Esophagus muscularis mucosa (tissue), 4 donors: ENCODE measurements at regions not wholly inside any gene's neighbourhood (a gene's known extent, or its start where the extent isn't known, plus 50 kb on each side); places are given as distances from the start of the nearest gene placed in this dataset.

Source experiments
- DNase-seq: peaks from one replicate; pipeline ENCODE4 v3.0.0-alpha.2; 2017; ENCODE audit errors: extremely low spot score
- H3K27ac ChIP-seq, 4 donors: fragments of 200-600 bp; sonication (generic); replicated peaks in 1 of 4; 1 replicate in 3 of 4; 2 replicates in 1 of 4; pipeline ENCODE4 v1.5.1; 2016 to 2019; ENCODE audit warnings: mild to moderate bottlenecking in 1 of 4
- H3K27me3 ChIP-seq, 4 donors: fragments of 200-600 bp; sonication (generic); one replicate each; pipeline versions ENCODE4 v1.5.1 to v1.6.0; 2016 to 2019
- H3K36me3 ChIP-seq, 4 donors: fragments of 200-600 bp; sonication (generic); one replicate each; pipeline ENCODE4 v1.5.1; 2016 to 2019
- H3K4me1 ChIP-seq, 4 donors: fragments of 200-600 bp; sonication (generic); one replicate each; pipeline ENCODE4 v1.5.1; 2016 to 2019
- H3K4me3 ChIP-seq, 4 donors: fragments of 200-600 bp; sonication (generic); 1 replicate in 2 of 4; 2 replicates in 2 of 4; pipeline ENCODE4 v1.5.1; 2016 to 2019; ENCODE audit warnings: mild to moderate bottlenecking in 4 of 4, moderate library complexity in 1 of 4
- H3K9me3 ChIP-seq, 4 donors: fragments of 200-600 bp; sonication (generic); 1 replicate in 3 of 4; 2 replicates in 1 of 4; pipeline ENCODE4 v1.5.1; 2016 to 2019
- EP300 ChIP-seq: sonication (generic); formaldehyde crosslinking; IDR thresholded peaks from one replicate; pipeline ENCODE4 v1.6.1; 2017; ENCODE audit warnings: antibody characterized with exemption
- POLR2A ChIP-seq: fragments of 450-650 bp; IDR thresholded peaks from one replicate; pipeline ENCODE4 v1.6.1; 2017; ENCODE audit warnings: antibody characterized with exemption, moderate library complexity, mild to moderate bottlenecking, low read depth
- POLR2AphosphoS5 ChIP-seq, 2 donors: sonication (generic); formaldehyde crosslinking; IDR thresholded peaks; one replicate each; pipeline ENCODE4 v1.6.1; 2017; ENCODE audit warnings: antibody characterized with exemption in 2 of 2
- WGBS: methylation state at CpG from one replicate; pipeline ENCODE4 v1.1.5; 2018; 5-methylcytosine and 5-hydroxymethylcytosine counted together
- intact Hi-C: fragments of 100-400 bp; cut with DNase I; formaldehyde crosslinking; loops from one replicate; pipeline ENCODE4 v1.15.1; 2023
- TF ChIP-seq, protein P1 (sequence below), 3 experiments: fragments of 200-600 bp in 2 of 3; fragments of 450-650 bp in 1 of 3; sonication (generic) in 2 of 3; IDR thresholded peaks; one replicate each; pipeline ENCODE4 v1.5.1; 2017 to 2019; ENCODE audit warnings: antibody characterized with exemption in 3 of 3, mild to moderate bottlenecking in 2 of 3, moderate library complexity in 1 of 3

DNA sequence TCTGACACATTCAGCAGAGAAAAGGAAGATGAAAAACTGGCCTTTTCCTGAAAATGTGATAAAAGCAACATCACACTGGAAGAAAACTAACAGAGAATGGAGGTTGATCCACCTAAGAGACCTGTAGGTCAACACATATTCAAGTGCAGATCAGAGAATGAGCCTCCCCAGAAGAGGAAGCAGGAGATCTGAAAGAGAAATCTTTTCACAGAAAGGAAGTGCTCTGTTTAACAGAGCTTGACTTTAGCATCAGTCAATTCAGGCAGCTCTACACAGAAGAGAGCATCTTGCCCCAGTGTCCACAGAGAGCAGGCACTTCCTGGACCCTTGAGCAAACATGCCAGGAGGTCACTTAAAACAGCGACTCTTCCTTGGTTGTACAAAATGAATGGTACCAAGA is 655.4 kb upstream of the GBE1 start:
- Histone ChIP-seq H3K4me3 (no peak overlapping the region), H3K36me3 (no peaks in the 10 kb centered on the region), H3K4me1 (no peaks in the 10 kb centered on the region), H3K27ac (no peak overlapping the region), H3K9me3 (no peaks in the 10 kb centered on the region), H3K27me3 (no peaks in the 10 kb centered on the region)
- WGBS, result 57% methylated on average over 1 of the region's 1 CpG
- DNase-seq, result no peak
- TF ChIP-seq POLR2AphosphoS5 (IDR thresholded peaks at IDR 0.05) (no peak), POLR2A (no peak), EP300 (no peak)
- TF ChIP-seq, protein P1, sequence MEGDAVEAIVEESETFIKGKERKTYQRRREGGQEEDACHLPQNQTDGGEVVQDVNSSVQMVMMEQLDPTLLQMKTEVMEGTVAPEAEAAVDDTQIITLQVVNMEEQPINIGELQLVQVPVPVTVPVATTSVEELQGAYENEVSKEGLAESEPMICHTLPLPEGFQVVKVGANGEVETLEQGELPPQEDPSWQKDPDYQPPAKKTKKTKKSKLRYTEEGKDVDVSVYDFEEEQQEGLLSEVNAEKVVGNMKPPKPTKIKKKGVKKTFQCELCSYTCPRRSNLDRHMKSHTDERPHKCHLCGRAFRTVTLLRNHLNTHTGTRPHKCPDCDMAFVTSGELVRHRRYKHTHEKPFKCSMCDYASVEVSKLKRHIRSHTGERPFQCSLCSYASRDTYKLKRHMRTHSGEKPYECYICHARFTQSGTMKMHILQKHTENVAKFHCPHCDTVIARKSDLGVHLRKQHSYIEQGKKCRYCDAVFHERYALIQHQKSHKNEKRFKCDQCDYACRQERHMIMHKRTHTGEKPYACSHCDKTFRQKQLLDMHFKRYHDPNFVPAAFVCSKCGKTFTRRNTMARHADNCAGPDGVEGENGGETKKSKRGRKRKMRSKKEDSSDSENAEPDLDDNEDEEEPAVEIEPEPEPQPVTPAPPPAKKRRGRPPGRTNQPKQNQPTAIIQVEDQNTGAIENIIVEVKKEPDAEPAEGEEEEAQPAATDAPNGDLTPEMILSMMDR (IDR thresholded peaks at IDR 0.05), result no peak
- intact Hi-C loops, result no loop called here

DNA sequence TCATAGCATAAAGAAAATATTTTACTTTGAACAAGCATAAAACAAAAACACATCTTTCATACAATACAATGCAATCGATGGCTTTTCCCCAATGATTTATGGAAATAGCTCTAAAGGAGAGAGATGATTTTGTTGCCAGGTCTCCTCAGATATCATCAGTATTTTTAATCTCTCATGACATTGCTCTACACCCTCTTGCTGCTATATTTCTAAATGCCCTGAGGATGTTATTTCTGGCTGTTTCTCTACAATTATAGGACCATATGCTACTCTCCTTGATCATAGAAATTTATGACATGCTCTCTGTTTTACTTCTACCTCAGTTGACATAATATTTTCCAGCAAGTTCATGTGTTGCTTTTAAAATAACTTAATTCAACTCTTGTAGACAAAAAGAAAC is 654.9 kb upstream of the GBE1 start:
- intact Hi-C loops, result no loop called here

DNA sequence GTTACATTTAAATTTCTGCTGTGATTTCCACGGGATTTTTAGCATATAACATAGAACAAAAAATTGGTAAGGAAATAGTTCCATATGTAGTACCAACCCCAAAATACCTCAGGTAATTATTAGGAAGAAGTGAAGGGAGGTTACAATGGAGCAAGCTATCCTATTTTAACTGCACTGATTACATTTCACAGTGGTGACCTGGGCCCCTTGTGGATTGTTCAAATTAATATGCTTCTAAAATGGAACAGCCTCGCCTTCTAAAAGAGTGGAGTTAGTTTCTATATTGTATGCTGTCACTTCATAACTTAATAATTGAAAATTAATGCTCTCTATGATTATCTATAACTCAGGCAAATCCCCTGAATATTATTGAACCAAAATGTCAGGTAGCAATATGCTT is 651.7 kb upstream of the GBE1 start:
- Histone ChIP-seq H3K9me3 (no peaks in the 10 kb centered on the region), H3K27ac (no peak overlapping the region), H3K27me3 (no peaks in the 10 kb centered on the region), H3K4me1 (no peaks in the 10 kb centered on the region), H3K36me3 (no peaks in the 10 kb centered on the region), H3K4me3 (no peak overlapping the region)
- intact Hi-C loops, result no loop called here
- DNase-seq, result no peak
- WGBS, result 82% methylated on average over 2 of the region's 2 CpGs
- TF ChIP-seq, protein P1 (IDR thresholded peaks at IDR 0.05), result no peak
- no peak for TF ChIP-seq EP300
- TF ChIP-seq POLR2A, result no peak
- no peak for TF ChIP-seq POLR2AphosphoS5 (IDR thresholded peaks at IDR 0.05)

More for the DNA sequence above, 654.9 kb upstream of the GBE1 start:
- Histone ChIP-seq H3K4me1 (no peaks in the 10 kb centered on the region), H3K36me3 (no peaks in the 10 kb centered on the region), H3K9me3 (no peaks in the 10 kb centered on the region), H3K4me3 (no peak overlapping the region), H3K27me3 (no peaks in the 10 kb centered on the region), H3K27ac (no peak overlapping the region)
- DNase-seq, result no peak
- 64% methylated on average over 1 of the region's 1 CpG for WGBS
- TF ChIP-seq POLR2AphosphoS5 (IDR thresholded peaks at IDR 0.05) (no peak), POLR2A (no peak), EP300 (no peak)
- TF ChIP-seq, protein P1 (IDR thresholded peaks at IDR 0.05), result no peak

DNA sequence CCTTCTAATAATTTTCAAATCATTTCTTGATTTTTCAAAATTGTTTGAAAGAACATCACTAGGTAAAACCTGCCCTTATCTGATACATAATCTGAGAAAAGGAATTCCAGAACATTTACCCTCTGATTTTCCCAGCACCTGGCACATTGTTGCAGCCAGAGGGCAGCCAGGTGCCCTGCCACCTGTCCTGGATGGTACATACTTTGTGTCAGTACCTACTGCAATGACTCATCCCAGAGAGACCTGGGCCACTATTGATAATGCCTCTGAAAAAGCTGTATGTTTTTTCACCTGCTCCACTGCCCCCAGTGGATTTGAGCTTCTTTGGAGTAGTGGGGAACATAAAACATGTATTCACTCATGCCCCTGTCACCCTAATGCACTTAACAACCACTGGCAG is 648.9 kb upstream of the GBE1 start:
- Histone ChIP-seq H3K36me3 (no peaks in the 10 kb centered on the region), H3K4me3 (no peak overlapping the region), H3K9me3 (no peaks in the 10 kb centered on the region), H3K4me1 (no peaks in the 10 kb centered on the region), H3K27ac (no peak overlapping the region), H3K27me3 (no peaks in the 10 kb centered on the region)
- no peak for DNase-seq
- no peak for TF ChIP-seq EP300
- no peak for TF ChIP-seq POLR2AphosphoS5 (IDR thresholded peaks at IDR 0.05)
- TF ChIP-seq, protein P1 (IDR thresholded peaks at IDR 0.05), result no peak
- TF ChIP-seq POLR2A, result no peak
- intact Hi-C loops, result no loop called here

DNA sequence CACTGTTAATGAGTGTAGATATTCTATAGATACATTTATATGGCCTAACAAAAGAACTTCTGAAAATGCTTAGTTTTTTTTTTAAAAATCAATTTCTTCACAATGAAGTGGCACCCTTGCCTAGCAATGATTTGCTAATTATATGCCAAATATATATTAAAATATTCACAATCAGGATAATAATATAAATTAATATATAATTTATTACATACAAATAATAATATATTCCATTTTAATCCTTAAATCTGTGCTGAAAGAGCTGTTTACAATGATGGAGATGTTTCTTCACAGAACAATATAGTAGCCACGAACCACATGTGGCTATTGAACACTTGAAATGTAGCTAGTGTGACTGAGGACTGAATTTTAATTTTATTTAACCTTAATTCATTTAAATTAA is 648.4 kb upstream of the GBE1 start:
- 52% methylated on average over 1 of the region's 1 CpG for WGBS
- H3K27ac ChIP-seq, result no peak overlapping the region
- TF ChIP-seq POLR2A (no peak), POLR2AphosphoS5 (IDR thresholded peaks at IDR 0.05) (no peak), EP300 (no peak)
- TF ChIP-seq, protein P1 (IDR thresholded peaks at IDR 0.05), result no peak
- no peaks in the 10 kb centered on the region for H3K27me3 ChIP-seq
- H3K9me3 ChIP-seq, result no peaks in the 10 kb centered on the region
- H3K36me3 ChIP-seq, result no peaks in the 10 kb centered on the region
- no peak overlapping the region for H3K4me3 ChIP-seq
- DNase-seq, result no peak
- intact Hi-C loops, result no loop called here
- H3K4me1 ChIP-seq, result no peaks in the 10 kb centered on the region
